NK-92 treated with Interleukin-12 subunit alpha and Interleukin-12 subunit beta, amount 100 ng/mL, for 24 hours (cell line): ENCODE measurements at regions not wholly inside any gene's neighbourhood (a gene's known extent, or its start where the extent isn't known, plus 50 kb on each side); places are given as distances from the start of the nearest gene placed in this dataset.

Experiments
- DNase-seq: peaks from one replicate; lab custom pipeline; 2025; lab: John Stamatoyannopoulos, UW

GRCh38 chr1:172887162-172887561 is 163.6 kb downstream of the TNFSF18 start:
- no peak for DNase-seq

- DNase-seq: no peak
Observed at GRCh38 chr1:172893146-172893841, 157.4 kb downstream of the TNFSF18 start.

GRCh38 chr1:172894349-172895049 is 156.2 kb downstream of the TNFSF18 start:
- no peak for DNase-seq

- DNase-seq: no peak
Observed at GRCh38 chr1:172895050-172895460, 155.7 kb downstream of the TNFSF18 start.

GRCh38 chr1:172895761-172896160 is 155.0 kb downstream of the TNFSF18 start:
- DNase-seq: no peak

GRCh38 chr1:172897738-172898137 is 153.0 kb downstream of the TNFSF18 start:
- no peak for DNase-seq

GRCh38 chr1:172898866-172899265 is 151.9 kb downstream of the TNFSF18 start:
- DNase-seq: no peak

GRCh38 chr1:172900376-172900997 is 150.3 kb downstream of the TNFSF18 start:
- DNase-seq: no peak

GRCh38 chr1:172902200-172902599 is 148.5 kb downstream of the TNFSF18 start:
- DNase-seq: no peak

GRCh38 chr1:172902861-172903381 is 147.8 kb downstream of the TNFSF18 start:
- no peak for DNase-seq

GRCh38 chr1:172903581-172904220 is 147.0 kb downstream of the TNFSF18 start:
- DNase-seq: no peak

GRCh38 chr1:172905452-172905851 is 145.3 kb downstream of the TNFSF18 start:
- DNase-seq: no peak

- no peak for DNase-seq
Observed at GRCh38 chr1:172906778-172907592, 143.8 kb downstream of the TNFSF18 start.

- DNase-seq: no peak
Observed at GRCh38 chr1:172907834-172908326, 142.9 kb downstream of the TNFSF18 start.

GRCh38 chr1:172909606-172910326 is 141.0 kb downstream of the TNFSF18 start:
- no peak for DNase-seq

- DNase-seq: no peak
Observed at GRCh38 chr1:172912765-172913260, 137.9 kb downstream of the TNFSF18 start.

- DNase-seq: no peak
Observed at GRCh38 chr1:172914501-172915144, 136.1 kb downstream of the TNFSF18 start.

GRCh38 chr1:172915271-172915670 is 135.5 kb downstream of the TNFSF18 start:
- DNase-seq: no peak

GRCh38 chr1:172916116-172916515 is 134.6 kb downstream of the TNFSF18 start:
- no peak for DNase-seq

GRCh38 chr1:172917972-172918371 is 132.8 kb downstream of the TNFSF18 start:
- no peak for DNase-seq
